Medulla oblongata (tissue), 1 donor: ENCODE measurements at regions not wholly inside any gene's neighbourhood (a gene's known extent, or its start where the extent isn't known, plus 50 kb on each side); places are given as distances from the start of the nearest gene placed in this dataset.
"Not testable (repeated sequence)": the region's sequence is repeated elsewhere in the genome, so short reads cannot be mapped to it uniquely, and the experiment has no call there.

ENCODE experiments used
- DNase-seq: peaks from one replicate; pipeline ENCODE4 v3.0.0-alpha.2; 2015; ENCODE audit errors: extremely low spot score

GRCh38 chr1:2950926-2951305, 70.4 kb upstream of the ACTRT2 start:
- no peak for DNase-seq

GRCh38 chr1:2951856-2952255, 69.4 kb upstream of the ACTRT2 start:
- no peak for DNase-seq

- DNase-seq, result no peak
Observed at GRCh38 chr1:2952371-2952770, 68.9 kb upstream of the ACTRT2 start.

GRCh38 chr1:2952992-2953391, 68.3 kb upstream of the ACTRT2 start:
- DNase-seq, result no peak

GRCh38 chr1:2953688-2954285, 67.5 kb upstream of the ACTRT2 start:
- DNase-seq, result no peak

- no peak for DNase-seq
Observed at GRCh38 chr1:2955652-2956051, 65.6 kb upstream of the ACTRT2 start.

- no peak for DNase-seq
Observed at GRCh38 chr1:2956576-2956975, 64.7 kb upstream of the ACTRT2 start.

- DNase-seq, result no peak
Observed at GRCh38 chr1:2957329-2957728, 63.9 kb upstream of the ACTRT2 start.

GRCh38 chr1:2959881-2960280, 61.4 kb upstream of the ACTRT2 start:
- DNase-seq, result not testable (repeated sequence)

GRCh38 chr1:2961081-2961480, 60.2 kb upstream of the ACTRT2 start:
- DNase-seq, result no peak

- DNase-seq, result no peak
Observed at GRCh38 chr1:2961661-2962060, 59.6 kb upstream of the ACTRT2 start.

- DNase-seq, result no peak
Observed at GRCh38 chr1:2962061-2962460, 59.2 kb upstream of the ACTRT2 start.

GRCh38 chr1:2962541-2962940, 58.7 kb upstream of the ACTRT2 start:
- DNase-seq, result no peak

- DNase-seq, result no peak
Observed at GRCh38 chr1:2962946-2963345, 58.3 kb upstream of the ACTRT2 start.

GRCh38 chr1:2965676-2966075, 55.6 kb upstream of the ACTRT2 start:
- no peak for DNase-seq

GRCh38 chr1:2966449-2967328, 54.6 kb upstream of the ACTRT2 start:
- peak; percentile 82 for DNase-seq

- DNase-seq, result no peak
Observed at GRCh38 chr1:2967329-2967725, 53.9 kb upstream of the ACTRT2 start.

- DNase-seq, result no peak
Observed at GRCh38 chr1:2967881-2968280, 53.4 kb upstream of the ACTRT2 start.

- peak; percentile 87 for DNase-seq
Observed at GRCh38 chr1:2968471-2968881, 52.8 kb upstream of the ACTRT2 start.

GRCh38 chr1:2969011-2969844, 52.0 kb upstream of the ACTRT2 start:
- DNase-seq, result no peak

- DNase-seq, result no peak
Observed at GRCh38 chr1:2969845-2970291, 51.4 kb upstream of the ACTRT2 start.

- no peak for DNase-seq
Observed at GRCh38 chr1:2970311-2971071, 50.8 kb upstream of the ACTRT2 start.
